ENCODE measurements at regions not wholly inside any gene's neighbourhood (a gene's known extent, or its start where the extent isn't known, plus 50 kb on each side); places are given as distances from the start of the nearest gene placed in this dataset.

DNA sequence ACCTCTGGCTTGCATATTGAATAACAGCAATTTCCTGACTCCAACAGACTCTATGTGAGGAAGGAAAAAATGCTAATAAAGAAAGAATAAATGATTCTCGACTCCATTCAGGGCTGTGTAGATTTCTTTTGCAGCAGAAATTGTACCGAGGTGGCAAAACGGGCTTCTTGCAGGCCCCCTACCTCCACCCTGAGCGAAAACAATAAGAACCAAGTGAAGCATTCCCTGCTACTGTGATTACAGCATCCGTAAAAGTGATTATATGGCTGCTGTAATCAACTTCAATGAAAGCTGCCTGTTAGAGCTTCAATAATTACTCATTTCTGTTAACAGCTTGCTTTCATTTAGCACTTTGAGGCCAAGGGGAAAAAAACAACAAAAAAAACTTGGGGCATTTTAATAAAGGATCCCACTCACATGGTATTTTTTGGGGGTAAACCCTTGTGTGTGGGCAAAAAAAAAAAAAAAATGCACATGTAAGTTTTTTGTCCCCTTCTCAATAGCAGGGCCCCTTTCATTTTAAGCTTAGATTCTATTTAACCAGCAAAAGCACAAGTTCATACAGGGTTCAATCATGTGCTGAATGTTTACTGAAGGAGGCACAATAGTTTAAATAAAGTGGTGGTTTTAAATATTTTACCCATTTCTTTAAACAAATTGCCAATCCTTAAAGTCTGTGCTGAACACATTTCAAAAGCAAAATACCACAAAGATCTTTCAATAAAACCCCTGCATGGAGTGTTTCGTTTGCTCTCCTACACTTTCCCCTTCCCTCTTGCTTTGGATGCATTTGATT is 271.6 kb downstream of the LMO4 start:
- ChIA-PET CTCF (no interaction called here), POLR2A (no interaction called here)

GRCh38 chr1:87600854-87601253 is 272.2 kb downstream of the LMO4 start:
- DNase-seq: no peak
- POLR2A ChIA-PET: no interaction called here
- BruUV-seq (replicated peaks): no TSS peak
- no peaks in the 10 kb centered on the region for H3K27me3 ChIP-seq (replicated peaks; ENCODE audit: control insufficient read depth, insufficient read depth, low read length)
- CTCF ChIA-PET: no interaction called here
- intact Hi-C loops (cut with micrococcal nuclease; ENCODE audit: unreplicated experiment): no loop called here
- H3K27me3 Mint-ChIP-seq (ENCODE audit: insufficient read depth, unreplicated experiment): no peaks in the 10 kb centered on the region
- no peak overlapping the region for H3K4me3 Mint-ChIP-seq (ENCODE audit: unreplicated experiment)
- no peaks in the 10 kb centered on the region for H3K9me3 ChIP-seq
- H3K9me3 Mint-ChIP-seq (ENCODE audit: unreplicated experiment): peaks cover 4% of the 10 kb centered on the region
- H3K36me3 Mint-ChIP-seq (ENCODE audit: insufficient read depth, unreplicated experiment): no peaks in the 10 kb centered on the region
- H3K27ac Mint-ChIP-seq (ENCODE audit: unreplicated experiment): no peak overlapping the region
- no peaks in the 10 kb centered on the region for H3K4me1 Mint-ChIP-seq (ENCODE audit: low read depth, unreplicated experiment)
- TF ChIP-seq CTCF (IDR thresholded peaks at IDR 0.05; ENCODE audit: insufficient read depth in 1 of 2, low read depth in 1 of 2, low read length in 1 of 2, severe bottlenecking in 1 of 2, unreplicated experiment in 1 of 2): no peak
- 0 out of 2 replicates have a peak, but pooled peaks cover 6% of the 10 kb centered on the region for H3K4me1 ChIP-seq
- no peak overlapping the region for H3K4me3 ChIP-seq (ENCODE audit: low read depth, low read length)
- no peaks in the 10 kb centered on the region for H3K36me3 ChIP-seq (ENCODE audit: control insufficient read depth, insufficient read depth, low read length)

More for the DNA sequence above, 271.6 kb downstream of the LMO4 start:
- no peak overlapping the region for H3K4me3 Mint-ChIP-seq (ENCODE audit: unreplicated experiment)
- Histone ChIP-seq H3K36me3 (ENCODE audit: control insufficient read depth, insufficient read depth, low read length) (no peaks in the 10 kb centered on the region), H3K9me3 (no peaks in the 10 kb centered on the region), H3K4me3 (ENCODE audit: low read depth, low read length) (no peak overlapping the region), H3K27me3 (replicated peaks; ENCODE audit: control insufficient read depth, insufficient read depth, low read length) (no peaks in the 10 kb centered on the region), H3K4me1 (0 out of 2 replicates have a peak, but pooled peaks cover 6% of the 10 kb centered on the region)
- no peak overlapping the region for H3K27ac Mint-ChIP-seq (ENCODE audit: unreplicated experiment)
- intact Hi-C loops (cut with micrococcal nuclease; ENCODE audit: unreplicated experiment): no loop called here
- DNase-seq: no peak
- H3K9me3 Mint-ChIP-seq (ENCODE audit: unreplicated experiment): no peaks in the 10 kb centered on the region
- H3K27me3 Mint-ChIP-seq (ENCODE audit: insufficient read depth, unreplicated experiment): no peaks in the 10 kb centered on the region
- no peaks in the 10 kb centered on the region for H3K36me3 Mint-ChIP-seq (ENCODE audit: insufficient read depth, unreplicated experiment)
- H3K4me1 Mint-ChIP-seq (ENCODE audit: low read depth, unreplicated experiment): no peaks in the 10 kb centered on the region
- no TSS peak for BruUV-seq (replicated peaks)
- TF ChIP-seq CTCF (IDR thresholded peaks at IDR 0.05; ENCODE audit: insufficient read depth in 1 of 2, low read depth in 1 of 2, low read length in 1 of 2, severe bottlenecking in 1 of 2, unreplicated experiment in 1 of 2): no peak

- no peaks in the 10 kb centered on the region for H3K4me1 Mint-ChIP-seq (ENCODE audit: low read depth, unreplicated experiment)
- H3K9me3 ChIP-seq: no peaks in the 10 kb centered on the region
- DNase-seq: no peak
- ChIA-PET POLR2A (no interaction called here), CTCF (no interaction called here)
- no peaks in the 10 kb centered on the region for H3K36me3 Mint-ChIP-seq (ENCODE audit: insufficient read depth, unreplicated experiment)
- H3K4me3 Mint-ChIP-seq (ENCODE audit: unreplicated experiment): no peak overlapping the region
- no TSS peak for BruUV-seq (replicated peaks)
- 0 out of 2 replicates have a peak, but pooled peaks cover 6% of the 10 kb centered on the region for H3K4me1 ChIP-seq
- intact Hi-C loops (cut with micrococcal nuclease; ENCODE audit: unreplicated experiment): no loop called here
- H3K27ac Mint-ChIP-seq (ENCODE audit: unreplicated experiment): no peak overlapping the region
- no peaks in the 10 kb centered on the region for H3K27me3 ChIP-seq (replicated peaks; ENCODE audit: control insufficient read depth, insufficient read depth, low read length)
- H3K27me3 Mint-ChIP-seq (ENCODE audit: insufficient read depth, unreplicated experiment): no peaks in the 10 kb centered on the region
- H3K4me3 ChIP-seq (ENCODE audit: low read depth, low read length): no peak overlapping the region
- H3K9me3 Mint-ChIP-seq (ENCODE audit: unreplicated experiment): peaks cover 10% of the 10 kb centered on the region
- H3K36me3 ChIP-seq (ENCODE audit: control insufficient read depth, insufficient read depth, low read length): no peaks in the 10 kb centered on the region
- no peak for TF ChIP-seq CTCF (IDR thresholded peaks at IDR 0.05; ENCODE audit: insufficient read depth in 1 of 2, low read depth in 1 of 2, low read length in 1 of 2, severe bottlenecking in 1 of 2, unreplicated experiment in 1 of 2)
Observed at GRCh38 chr1:87603626-87604025, 274.9 kb downstream of the LMO4 start.

All from Caco-2 (cell line).